ENCODE measurements at regions not wholly inside any gene's neighbourhood (a gene's known extent, or its start where the extent isn't known, plus 50 kb on each side); places are given as distances from the start of the nearest gene placed in this dataset.

- no peak for TF ChIP-seq EGR1 (IDR thresholded peaks at IDR 0.05; ENCODE audit: borderline replicate concordance in 1 of 2, low read depth in 2 of 2, low read length in 2 of 2)
- TF ChIP-seq HSF1 (IDR thresholded peaks at IDR 0.05; ENCODE audit: low read depth, low read length), result no peak
- TF ChIP-seq JUNB (IDR thresholded peaks at IDR 0.05), result no peak
- no peak for TF ChIP-seq SIN3A (IDR thresholded peaks at IDR 0.05; ENCODE audit: low read depth, low read length)
- TF ChIP-seq SRF (IDR thresholded peaks at IDR 0.05; ENCODE audit: low read depth in 2 of 2, low read length in 2 of 2), result no peak
Observed at GRCh38 chr14:87161502-87161901, 831.5 kb downstream of the GALC start (continued).

- no peak for ATAC-seq
- SMC1A ChIA-PET (ENCODE audit: uncharacterized antibody, unreplicated experiment), result no interaction called here
- intact Hi-C loops (cut with micrococcal nuclease; ENCODE audit: unreplicated experiment), result no loop called here
- POLR2A ChIA-PET, result no interaction called here
- H3K4me1 ChIP-seq (ENCODE audit: control insufficient read depth, insufficient read depth, low read length), result no peaks in the 10 kb centered on the region
- 3% methylated on average over 2 of the region's 2 CpGs for WGBS (ENCODE audit: insufficient coverage, insufficient replicate concordance, low lambda C conversion rate, missing lambda C conversion rate)
- in situ Hi-C loops (cut with MboI), result no loop called here
- H3K27me3 ChIP-seq (replicated peaks in 1 of 2; ENCODE audit: control insufficient read depth in 2 of 2, insufficient read depth in 2 of 2, low read length in 1 of 2), result no peaks in the 10 kb centered on the region
- H4K20me1 ChIP-seq (ENCODE audit: control insufficient read depth, insufficient read depth), result no peaks in the 10 kb centered on the region
- no peak for DNase-seq (ENCODE audit: low read depth, low spot score)
- no peaks in the 10 kb centered on the region for H3K9me3 ChIP-seq (replicated peaks; ENCODE audit: control insufficient read depth, insufficient read depth, low read length)
- CTCF ChIA-PET, result no interaction called here
- no peak overlapping the region for H2AFZ ChIP-seq (ENCODE audit: control insufficient read depth, low read depth, low read length)
- H3K4me3 ChIP-seq, result no peak overlapping the region
- no peak for FAIRE-seq
- no peak overlapping the region for H3K4me2 ChIP-seq (ENCODE audit: control insufficient read depth, insufficient read depth)
- no peaks in the 10 kb centered on the region for H3K36me3 ChIP-seq (ENCODE audit: control insufficient read depth in 2 of 2, insufficient read depth in 2 of 2, low read length in 1 of 2)
- no peak overlapping the region for H3K9ac ChIP-seq (ENCODE audit: control insufficient read depth, insufficient read depth, low read length)
- H3K27ac ChIP-seq (ENCODE audit: control insufficient read depth, insufficient read depth), result no peak overlapping the region
- RAD21 ChIA-PET (ENCODE audit: unreplicated experiment), result no interaction called here
- BruUV-seq (replicated peaks), result no TSS peak
- H3K79me2 ChIP-seq (ENCODE audit: control insufficient read depth, insufficient read depth, low read length), result no peaks in the 10 kb centered on the region
- no peak for TF ChIP-seq NRF1 (conservative IDR thresholded peaks at IDR 0.05; ENCODE audit: low read depth, low read length)
- no peak for TF ChIP-seq CHD1 (IDR thresholded peaks at IDR 0.05; ENCODE audit: low read depth, low read length)
- no peak for TF ChIP-seq RBBP5 (conservative IDR thresholded peaks at IDR 0.05)
- no peak for TF ChIP-seq ZNF207 (IDR thresholded peaks at IDR 0.05; ENCODE audit: borderline replicate concordance)
- no peak for TF ChIP-seq NR2F1 (conservative IDR thresholded peaks at IDR 0.05)
- TF ChIP-seq CUX1 (IDR thresholded peaks at IDR 0.05; ENCODE audit: insufficient replicate concordance, low read depth, low read length), result no peak
- TF ChIP-seq KAT2A (conservative IDR thresholded peaks at IDR 0.05; ENCODE audit: control insufficient read depth, low read depth, low read length), result no peak
- no peak for TF ChIP-seq NKRF (conservative IDR thresholded peaks at IDR 0.05)
- no peak for TF ChIP-seq SMAD5 (IDR thresholded peaks at IDR 0.05; ENCODE audit: low read depth)
Observed at GRCh38 chr14:87160989-87161388, 832.0 kb downstream of the GALC start.
